Parathyroid adenoma (tissue), 2 donors: ENCODE measurements at regions not wholly inside any gene's neighbourhood (a gene's known extent, or its start where the extent isn't known, plus 50 kb on each side); places are given as distances from the start of the nearest gene placed in this dataset.

Experiments
- H2AFZ ChIP-seq: fragments of 300-600 bp; sonication (generic); one replicate; pipeline ENCODE4 v1.7.0; 2017; ENCODE audit warnings: antibody characterized with exemption, mild to moderate bottlenecking
- H3K27ac ChIP-seq: fragments of 300-600 bp; sonication (generic); one replicate; pipeline ENCODE4 v1.7.0; 2017
- H3K27me3 ChIP-seq: fragments of 300-600 bp; sonication (generic); one replicate; pipeline ENCODE4 v1.7.0; 2017; ENCODE audit warnings: low read length; ENCODE audit not compliant: control insufficient read depth, insufficient read depth
- H3K36me3 ChIP-seq: fragments of 300-600 bp; sonication (generic); one replicate; pipeline ENCODE4 v1.7.0; 2017; ENCODE audit warnings: low read length; ENCODE audit not compliant: control insufficient read depth, insufficient read depth
- H3K4me1 ChIP-seq: fragments of 300-600 bp; sonication (generic); one replicate; pipeline ENCODE4 v1.7.0; 2017; ENCODE audit warnings: control low read depth
- H3K4me2 ChIP-seq: fragments of 300-600 bp; sonication (generic); one replicate; pipeline ENCODE4 v1.7.0; 2017; ENCODE audit warnings: low read length
- H3K4me3 ChIP-seq: fragments of 300-600 bp; sonication (generic); one replicate; pipeline ENCODE4 v1.7.0; 2017; ENCODE audit warnings: low read depth, low read length
- H3K79me2 ChIP-seq: fragments of 300-600 bp; sonication (generic); one replicate; pipeline ENCODE4 v1.7.0; 2017; ENCODE audit warnings: control low read depth
- H3K9ac ChIP-seq: fragments of 300-600 bp; sonication (generic); one replicate; pipeline ENCODE4 v1.7.0; 2017; ENCODE audit warnings: mild to moderate bottlenecking
- H3K9me3 ChIP-seq: fragments of 300-600 bp; sonication (generic); one replicate; pipeline ENCODE4 v1.7.0; 2017; ENCODE audit warnings: low read length; ENCODE audit not compliant: control insufficient read depth
- TF ChIP-seq, protein P1 (sequence below): fragments of 300-600 bp; sonication (generic); IDR thresholded peaks from one replicate; pipeline ENCODE4 v1.7.0; 2017; ENCODE audit warnings: antibody characterized with exemption, mild to moderate bottlenecking
- donor health status: primary hyperparathyroidism.

GRCh38 chr2:102929721-102930120 lies 167.9 kb downstream of the TMEM182 start:
- no peak overlapping the region for H2AFZ ChIP-seq
- no peaks in the 10 kb centered on the region for H3K27me3 ChIP-seq
- H3K9ac ChIP-seq = no peak overlapping the region
- no peak overlapping the region for H3K4me3 ChIP-seq
- H3K79me2 ChIP-seq = no peaks in the 10 kb centered on the region
- no peaks in the 10 kb centered on the region for H3K9me3 ChIP-seq
- H3K4me2 ChIP-seq = no peak overlapping the region
- H3K4me1 ChIP-seq = no peaks in the 10 kb centered on the region
- no peaks in the 10 kb centered on the region for H3K36me3 ChIP-seq
- TF ChIP-seq, protein P1, sequence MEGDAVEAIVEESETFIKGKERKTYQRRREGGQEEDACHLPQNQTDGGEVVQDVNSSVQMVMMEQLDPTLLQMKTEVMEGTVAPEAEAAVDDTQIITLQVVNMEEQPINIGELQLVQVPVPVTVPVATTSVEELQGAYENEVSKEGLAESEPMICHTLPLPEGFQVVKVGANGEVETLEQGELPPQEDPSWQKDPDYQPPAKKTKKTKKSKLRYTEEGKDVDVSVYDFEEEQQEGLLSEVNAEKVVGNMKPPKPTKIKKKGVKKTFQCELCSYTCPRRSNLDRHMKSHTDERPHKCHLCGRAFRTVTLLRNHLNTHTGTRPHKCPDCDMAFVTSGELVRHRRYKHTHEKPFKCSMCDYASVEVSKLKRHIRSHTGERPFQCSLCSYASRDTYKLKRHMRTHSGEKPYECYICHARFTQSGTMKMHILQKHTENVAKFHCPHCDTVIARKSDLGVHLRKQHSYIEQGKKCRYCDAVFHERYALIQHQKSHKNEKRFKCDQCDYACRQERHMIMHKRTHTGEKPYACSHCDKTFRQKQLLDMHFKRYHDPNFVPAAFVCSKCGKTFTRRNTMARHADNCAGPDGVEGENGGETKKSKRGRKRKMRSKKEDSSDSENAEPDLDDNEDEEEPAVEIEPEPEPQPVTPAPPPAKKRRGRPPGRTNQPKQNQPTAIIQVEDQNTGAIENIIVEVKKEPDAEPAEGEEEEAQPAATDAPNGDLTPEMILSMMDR = no peak
- H3K27ac ChIP-seq = no peak overlapping the region

- no peaks in the 10 kb centered on the region for H3K79me2 ChIP-seq
- H3K9me3 ChIP-seq = no peaks in the 10 kb centered on the region
- no peaks in the 10 kb centered on the region for H3K4me1 ChIP-seq
- no peaks in the 10 kb centered on the region for H3K36me3 ChIP-seq
- no peak overlapping the region for H2AFZ ChIP-seq
- no peak overlapping the region for H3K4me2 ChIP-seq
- TF ChIP-seq, protein P1 = no peak
- no peaks in the 10 kb centered on the region for H3K27me3 ChIP-seq
- no peak overlapping the region for H3K27ac ChIP-seq
- H3K4me3 ChIP-seq = no peak overlapping the region
- H3K9ac ChIP-seq = no peak overlapping the region
Observed at GRCh38 chr2:102932501-102932900, 170.7 kb downstream of the TMEM182 start.

DNA sequence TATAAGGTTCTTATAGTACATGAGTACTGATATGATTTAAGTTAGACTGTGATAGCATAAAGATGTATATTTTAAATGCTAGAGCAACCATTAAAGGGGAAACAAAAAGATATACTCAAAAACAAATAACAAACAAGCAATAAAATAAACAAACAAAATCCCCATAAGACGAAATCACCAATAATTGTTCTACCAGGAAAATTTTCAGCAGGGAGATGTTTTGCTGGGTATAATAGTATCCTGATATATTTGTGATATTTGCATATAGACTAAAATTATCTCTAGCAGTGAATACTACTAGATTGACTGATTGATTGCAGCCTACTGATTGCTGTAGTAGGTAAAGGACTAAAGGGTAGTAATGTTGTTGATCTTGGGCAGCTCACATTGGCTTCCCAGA lies 177.4 kb downstream of the TMEM182 start:
- H3K4me3 ChIP-seq = no peak overlapping the region
- H3K9me3 ChIP-seq = no peaks in the 10 kb centered on the region
- no peaks in the 10 kb centered on the region for H3K79me2 ChIP-seq
- TF ChIP-seq, protein P1 = no peak
- H3K27ac ChIP-seq = no peak overlapping the region
- H3K9ac ChIP-seq = no peak overlapping the region
- H2AFZ ChIP-seq = no peak overlapping the region
- no peaks in the 10 kb centered on the region for H3K27me3 ChIP-seq
- H3K4me1 ChIP-seq = no peaks in the 10 kb centered on the region
- no peak overlapping the region for H3K4me2 ChIP-seq
- H3K36me3 ChIP-seq = no peaks in the 10 kb centered on the region

GRCh38 chr2:102940684-102941083 lies 178.9 kb downstream of the TMEM182 start:
- H3K79me2 ChIP-seq = no peaks in the 10 kb centered on the region
- no peak overlapping the region for H2AFZ ChIP-seq
- H3K4me3 ChIP-seq = no peak overlapping the region
- H3K4me1 ChIP-seq = no peaks in the 10 kb centered on the region
- no peaks in the 10 kb centered on the region for H3K36me3 ChIP-seq
- H3K9me3 ChIP-seq = no peaks in the 10 kb centered on the region
- H3K27me3 ChIP-seq = no peaks in the 10 kb centered on the region
- no peak overlapping the region for H3K27ac ChIP-seq
- TF ChIP-seq, protein P1 = no peak
- H3K4me2 ChIP-seq = no peak overlapping the region
- no peak overlapping the region for H3K9ac ChIP-seq

- TF ChIP-seq, protein P1 = no peak
- H3K4me2 ChIP-seq = no peak overlapping the region
- H3K4me1 ChIP-seq = no peaks in the 10 kb centered on the region
- H2AFZ ChIP-seq = no peak overlapping the region
- no peaks in the 10 kb centered on the region for H3K36me3 ChIP-seq
- no peaks in the 10 kb centered on the region for H3K9me3 ChIP-seq
- H3K9ac ChIP-seq = no peak overlapping the region
- no peaks in the 10 kb centered on the region for H3K27me3 ChIP-seq
- H3K79me2 ChIP-seq = no peaks in the 10 kb centered on the region
- no peak overlapping the region for H3K27ac ChIP-seq
- no peak overlapping the region for H3K4me3 ChIP-seq
Observed at GRCh38 chr2:102942107-102942506, 180.3 kb downstream of the TMEM182 start.
